NCI-H1436 (cell line): ENCODE measurements at regions not wholly inside any gene's neighbourhood (a gene's known extent, or its start where the extent isn't known, plus 50 kb on each side); places are given as distances from the start of the nearest gene placed in this dataset.
"Not testable (repeated sequence)": the region's sequence is repeated elsewhere in the genome, so short reads cannot be mapped to it uniquely, and the experiment has no call there.

ENCODE experiments used
- DNase-seq: peaks from one replicate; lab custom pipeline; 2025; lab: John Stamatoyannopoulos, UW

- not testable (repeated sequence) for DNase-seq
Measured at GRCh38 chr11:116666673-116667249, 106.0 kb downstream of the BUD13 start.

- no peak for DNase-seq
Measured at GRCh38 chr11:116665523-116665922, 107.3 kb downstream of the BUD13 start.

- no peak for DNase-seq
Measured at GRCh38 chr11:116661056-116661455, 111.7 kb downstream of the BUD13 start.

GRCh38 chr11:116660011-116660410 is 112.8 kb downstream of the BUD13 start:
- no peak for DNase-seq

- no peak for DNase-seq
Measured at GRCh38 chr11:116658876-116659535, 113.8 kb downstream of the BUD13 start.

- no peak for DNase-seq
Measured at GRCh38 chr11:116657842-116658825, 114.7 kb downstream of the BUD13 start.

GRCh38 chr11:116656011-116656410 is 116.8 kb downstream of the BUD13 start:
- no peak for DNase-seq

GRCh38 chr11:116654526-116654925 is 118.3 kb downstream of the BUD13 start:
- no peak for DNase-seq

- DNase-seq, result no peak
Measured at GRCh38 chr11:116653206-116653605, 119.6 kb downstream of the BUD13 start.

GRCh38 chr11:116651737-116652237 is 121.0 kb downstream of the BUD13 start:
- DNase-seq, result no peak

GRCh38 chr11:116651098-116651736 is 121.6 kb downstream of the BUD13 start:
- no peak for DNase-seq

GRCh38 chr11:116650052-116650451 is 122.7 kb downstream of the BUD13 start:
- peak; percentile 21 for DNase-seq

GRCh38 chr11:116649268-116649667 is 123.5 kb downstream of the BUD13 start:
- no peak for DNase-seq

- DNase-seq, result no peak
Measured at GRCh38 chr11:116648247-116649174, 124.3 kb downstream of the BUD13 start.

GRCh38 chr11:116647305-116648080 is 125.3 kb downstream of the BUD13 start:
- no peak for DNase-seq

GRCh38 chr11:116646191-116646590 is 126.6 kb downstream of the BUD13 start:
- no peak for DNase-seq

- no peak for DNase-seq
Measured at GRCh38 chr11:116644941-116645305, 127.9 kb downstream of the BUD13 start.

GRCh38 chr11:116644201-116644940 is 128.4 kb downstream of the BUD13 start:
- DNase-seq, result no peak

- DNase-seq, result no peak
Measured at GRCh38 chr11:116643521-116643920, 129.3 kb downstream of the BUD13 start.
